PC-9 (cell line): ENCODE measurements at regions not wholly inside any gene's neighbourhood (a gene's known extent, or its start where the extent isn't known, plus 50 kb on each side); places are given as distances from the start of the nearest gene placed in this dataset.

Experiments
- BruUV-seq: library from RNA; stranded (reverse); fragments of 400-500 nt; replicated peaks from 2 replicates; lab custom pipeline; 2021; lab: Mats Ljungman, UMichigan
- CTCF ChIA-PET: fragments of 300-600 bp; sonication (Branson Sonifier 250); formaldehyde crosslinking; loops from one replicate; lab custom pipeline; 2022; ENCODE audit warnings: antibody characterized with exemption; lab: Charles Lee
- POLR2A ChIA-PET: fragments of 300-600 bp; sonication (Branson Sonifier 250); formaldehyde crosslinking; loops from one replicate; lab custom pipeline; 2022; ENCODE audit warnings: antibody characterized with exemption; ENCODE audit not compliant: unreplicated experiment; lab: Charles Lee
- DNase-seq, 2 experiments: peaks; one replicate each; pipeline versions ENCODE4 v3.0.0 to v3.0.0-alpha.2; 2015 to 2022; ENCODE audit warnings: mixed read lengths in 1 of 2
- H2AFZ ChIP-seq: fragments of 200-600 bp; sonication (generic); 2 replicates; pipeline ENCODE4 v1.8.1; 2017; ENCODE audit warnings: antibody characterized with exemption
- H3F3A ChIP-seq: fragments of 200-600 bp; sonication (generic); 2 replicates; pipeline ENCODE4 v1.8.1; 2017; ENCODE audit warnings: antibody characterized with exemption, mild to moderate bottlenecking, low read depth; ENCODE audit not compliant: insufficient read depth
- H3K27ac ChIP-seq: fragments of 200-600 bp; sonication (generic); 2 replicates; pipeline ENCODE4 v1.6.1; 2016; ENCODE audit warnings: mixed run types
- H3K27me3 ChIP-seq: fragments of 200-600 bp; sonication (generic); 2 replicates; pipeline ENCODE4 v1.6.1; 2016; ENCODE audit warnings: low read depth, mixed run types; ENCODE audit not compliant: insufficient read depth
- H3K36me3 ChIP-seq: fragments of 200-600 bp; sonication (generic); 2 replicates; pipeline ENCODE4 v1.6.1; 2016; ENCODE audit warnings: low read depth, mixed run types
- H3K4me1 ChIP-seq: fragments of 200-600 bp; sonication (generic); replicated peaks from 2 replicates; pipeline ENCODE4 v1.6.1; 2016; ENCODE audit warnings: mixed run types; ENCODE audit not compliant: insufficient read depth
- H3K4me2 ChIP-seq: fragments of 200-600 bp; sonication (generic); 2 replicates; pipeline ENCODE4 v1.6.1; 2017; ENCODE audit warnings: mixed run types
- H3K4me3 ChIP-seq: fragments of 200-600 bp; sonication (generic); 2 replicates; pipeline ENCODE4 v1.6.1; 2016; ENCODE audit warnings: mixed run types
- H3K79me2 ChIP-seq: fragments of 200-600 bp; sonication (generic); 2 replicates; pipeline ENCODE4 v1.6.1; 2017; ENCODE audit warnings: low read depth, mixed run types
- H3K9me2 ChIP-seq: fragments of 200-600 bp; sonication (generic); 2 replicates; pipeline ENCODE4 v1.8.1; 2017; ENCODE audit warnings: mild to moderate bottlenecking; ENCODE audit not compliant: insufficient read depth
- H3K9me3 ChIP-seq: fragments of 200-600 bp; sonication (generic); 2 replicates; pipeline ENCODE4 v1.8.1; 2016; ENCODE audit warnings: low read depth; ENCODE audit not compliant: insufficient read depth
- H4K20me1 ChIP-seq: fragments of 200-600 bp; sonication (generic); 2 replicates; pipeline ENCODE4 v1.8.1; 2017; ENCODE audit not compliant: insufficient read depth
- CTCF ChIP-seq: fragments of 200-600 bp; sonication (generic); conservative IDR thresholded peaks from 2 replicates; pipeline ENCODE4 v1.6.1; 2017; ENCODE audit warnings: mixed run types, antibody characterized with exemption, mild to moderate bottlenecking, moderate library complexity
- EZH2 ChIP-seq: fragments of 200-600 bp; sonication (generic); IDR thresholded peaks from 2 replicates; pipeline ENCODE4 v1.8.0; 2017; ENCODE audit warnings: antibody characterized with exemption, low read depth
- intact Hi-C: fragments of 100-400 bp; cut with micrococcal nuclease; formaldehyde crosslinking; loops from one replicate; pipeline ENCODE4 v1.10.0; 2022; ENCODE audit not compliant: unreplicated experiment

DNA sequence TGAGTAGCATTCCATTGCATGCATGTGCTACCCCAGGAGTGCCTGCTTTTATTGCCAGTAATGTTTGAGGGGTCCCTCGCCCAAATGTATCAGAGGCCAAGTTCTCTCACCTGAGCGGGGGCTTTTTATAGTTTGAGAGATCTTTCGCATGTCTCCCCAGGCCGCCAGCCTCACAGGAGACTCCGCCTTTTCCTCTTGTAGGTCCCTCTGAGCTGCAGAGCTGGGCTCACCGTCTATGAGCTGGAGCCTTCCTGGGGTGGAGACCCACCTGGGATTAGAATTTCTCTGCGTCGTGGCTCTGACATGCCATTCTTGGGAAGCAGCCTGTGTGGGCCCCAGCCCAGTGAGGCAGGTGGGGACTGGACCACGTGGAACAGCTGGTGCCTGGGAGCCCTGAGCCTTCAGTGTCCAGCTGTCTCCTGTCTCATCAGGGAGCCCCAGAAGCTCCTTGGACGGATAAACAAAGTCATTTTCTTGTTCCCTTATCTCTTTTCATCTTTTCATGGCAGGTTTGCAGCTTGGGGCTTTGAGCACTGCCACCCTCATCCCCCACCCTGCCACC lies 261.7 kb upstream of the CRY1 start:
- H2AFZ ChIP-seq: no peak overlapping the region
- no peak overlapping the region for H3K4me2 ChIP-seq
- H3F3A ChIP-seq: peaks cover 41% of the 10 kb centered on the region
- intact Hi-C loops: no loop called here
- H3K36me3 ChIP-seq: no peaks in the 10 kb centered on the region
- POLR2A ChIA-PET: no interaction called here
- no peaks in the 10 kb centered on the region for H3K9me3 ChIP-seq
- CTCF ChIA-PET: no interaction called here
- H3K27me3 ChIP-seq: no peaks in the 10 kb centered on the region
- no peaks in the 10 kb centered on the region; the same call in 1 of the 2 replicates for H4K20me1 ChIP-seq
- H3K79me2 ChIP-seq: peaks cover 47% of the 10 kb centered on the region
- no peak overlapping the region for H3K27ac ChIP-seq
- H3K4me3 ChIP-seq: no peak overlapping the region
- H3K4me1 ChIP-seq: peaks cover 54% of the 10 kb centered on the region
- no peak for DNase-seq
- BruUV-seq: no TSS peak
- H3K9me2 ChIP-seq: no peaks in the 10 kb centered on the region
- TF ChIP-seq EZH2 (no peak), CTCF (no peak)

GRCh38 chr12:107355612-107356011 lies 262.3 kb upstream of the CRY1 start:
- peaks cover 45% of the 10 kb centered on the region for H3K79me2 ChIP-seq
- no peaks in the 10 kb centered on the region for H3K36me3 ChIP-seq
- H3K9me2 ChIP-seq: no peaks in the 10 kb centered on the region
- ChIA-PET POLR2A (no interaction called here), CTCF (interaction anchor here (0.6 kb wide), 1 partner anchor 25 kb away, joined by 4 read pairs; no protein-coding TSS in a partner anchor)
- peaks cover 49% of the 10 kb centered on the region for H3K4me1 ChIP-seq
- no peak overlapping the region for H3K27ac ChIP-seq
- no peaks in the 10 kb centered on the region for H3K9me3 ChIP-seq
- intact Hi-C loops: no loop called here
- DNase-seq: no peak
- no peak overlapping the region for H3K4me2 ChIP-seq
- H2AFZ ChIP-seq: no peak overlapping the region
- TF ChIP-seq CTCF: no peak
- no peak for TF ChIP-seq EZH2
- H3F3A ChIP-seq: peaks cover 38% of the 10 kb centered on the region
- no peak overlapping the region for H3K4me3 ChIP-seq
- H3K27me3 ChIP-seq: no peaks in the 10 kb centered on the region
- H4K20me1 ChIP-seq: no peaks in the 10 kb centered on the region; the same call in 1 of the 2 replicates
- BruUV-seq: no TSS peak

DNA sequence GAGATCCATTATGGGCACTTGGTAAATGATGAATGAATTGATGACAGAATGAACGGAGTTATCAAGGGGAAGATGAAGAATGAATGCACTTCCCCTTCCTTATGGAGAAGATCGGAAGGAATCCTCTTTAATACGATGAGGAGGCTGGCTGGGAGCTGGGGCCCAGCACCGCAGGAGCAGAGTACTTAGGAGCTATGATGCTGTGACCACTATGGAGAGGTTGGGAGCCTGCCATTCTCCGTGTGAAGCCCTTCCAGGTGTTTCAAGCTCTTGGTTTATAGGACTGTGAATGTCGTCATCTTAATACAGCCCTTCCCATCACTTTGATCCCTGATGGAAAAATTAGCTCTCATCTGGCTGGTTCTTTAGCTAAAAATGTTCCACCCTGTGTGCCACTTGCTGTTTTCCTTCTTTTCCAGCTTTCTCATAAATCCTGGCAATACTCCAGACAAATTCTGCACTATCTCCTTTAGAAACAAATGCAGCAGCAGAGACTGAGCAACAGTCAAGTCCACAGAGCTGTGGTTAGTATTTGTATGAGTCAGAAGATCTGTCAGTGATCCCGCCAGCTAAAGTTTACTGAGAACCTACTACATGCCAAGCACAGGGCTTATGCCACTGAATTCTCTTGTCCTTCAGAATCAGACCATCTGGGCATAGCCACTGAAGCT lies 263.1 kb upstream of the CRY1 start:
- ChIA-PET POLR2A (no interaction called here), CTCF (interaction anchor here (0.6 to 1.0 kb wide), 2 partner anchors 24 to 46 kb away, joined by 4 read pairs; no protein-coding TSS in a partner anchor)
- Histone ChIP-seq H3K27me3 (no peaks in the 10 kb centered on the region), H3K79me2 (peaks cover 44% of the 10 kb centered on the region), H3K4me1 (peaks cover 41% of the 10 kb centered on the region), H3K27ac (no peak overlapping the region), H3K36me3 (no peaks in the 10 kb centered on the region), H3F3A (peaks cover 30% of the 10 kb centered on the region), H4K20me1 (no peaks in the 10 kb centered on the region; the same call in 1 of the 2 replicates), H3K4me3 (no peak overlapping the region), H3K9me3 (no peaks in the 10 kb centered on the region), H3K4me2 (peak overlapping the region; percentile 12; the same call in 1 of the 2 replicates), H2AFZ (no peak overlapping the region), H3K9me2 (no peaks in the 10 kb centered on the region)
- peak in 1 of 2 experiments; percentile 55 for DNase-seq
- no peak for TF ChIP-seq EZH2
- TF ChIP-seq CTCF: no peak
- intact Hi-C loops: no loop called here
- BruUV-seq: no TSS peak
